OCI-LY7 (cell line): ENCODE measurements at regions not wholly inside any gene's neighbourhood (a gene's known extent, or its start where the extent isn't known, plus 50 kb on each side); places are given as distances from the start of the nearest gene placed in this dataset.

ENCODE experiments used
- BruUV-seq: library from RNA; stranded (reverse); fragments of 400-500 nt; replicated peaks from 2 replicates; lab custom pipeline; 2021; lab: Mats Ljungman, UMichigan
- CTCF ChIA-PET: fragments of 300-600 bp; sonication (Branson Sonifier 250); formaldehyde crosslinking; loops from one replicate; lab custom pipeline; 2022; ENCODE audit warnings: antibody characterized with exemption; ENCODE audit not compliant: unreplicated experiment; lab: Charles Lee
- POLR2A ChIA-PET: fragments of 300-600 bp; sonication (Branson Sonifier 250); formaldehyde crosslinking; loops from one replicate; lab custom pipeline; 2022; ENCODE audit warnings: antibody characterized with exemption; lab: Charles Lee
- DNase-seq: peaks from one replicate; pipeline ENCODE4 v3.0.0-alpha.2; 2015; ENCODE audit warnings: low spot score
- H2AFZ ChIP-seq: fragments of 200-600 bp; sonication (generic), shearing (Covaris generic); 2 replicates; pipeline ENCODE4 v1.6.1; 2014; ENCODE audit warnings: mild to moderate bottlenecking, antibody characterized with exemption, low read length, moderate library complexity
- H3K27ac ChIP-seq: fragments of 200-600 bp; sonication (generic); 2 replicates; pipeline ENCODE4 v1.5.1; 2014; ENCODE audit warnings: mixed run types, low read depth, mild to moderate bottlenecking, moderate library complexity, low read length, inconsistent platforms; ENCODE audit not compliant: poor library complexity, severe bottlenecking
- H3K36me3 ChIP-seq: fragments of 200-600 bp; sonication (generic); 2 replicates; pipeline ENCODE4 v1.6.1; 2014; ENCODE audit warnings: mild to moderate bottlenecking, antibody characterized with exemption, low read length, moderate library complexity, mixed read lengths; ENCODE audit not compliant: insufficient read depth
- H3K4me1 ChIP-seq: fragments of 200-600 bp; sonication (generic); 2 replicates; pipeline ENCODE4 v1.5.1; 2014; ENCODE audit warnings: mild to moderate bottlenecking, low read length; ENCODE audit not compliant: insufficient read depth, poor library complexity, severe bottlenecking
- H3K4me2 ChIP-seq: fragments of 200-600 bp; sonication (generic); 2 replicates; pipeline ENCODE4 v1.6.1; 2014; ENCODE audit warnings: mild to moderate bottlenecking, low read length
- H3K4me3 ChIP-seq: fragments of 200-600 bp; sonication (generic); 2 replicates; pipeline ENCODE4 v1.5.1; 2014; ENCODE audit warnings: mild to moderate bottlenecking, low read depth, low read length; ENCODE audit not compliant: poor library complexity, severe bottlenecking
- H3K79me2 ChIP-seq: fragments of 200-600 bp; sonication (generic); 2 replicates; pipeline ENCODE4 v1.6.1; 2016; ENCODE audit warnings: low read depth, mild to moderate bottlenecking, low read length, moderate library complexity, mixed read lengths; ENCODE audit not compliant: insufficient read depth
- H3K9me2 ChIP-seq: fragments of 200-600 bp; sonication (generic); 2 replicates; pipeline ENCODE4 v1.6.1; 2016; ENCODE audit warnings: mild to moderate bottlenecking, low read length, mixed read lengths; ENCODE audit not compliant: insufficient read depth
- H3K9me3 ChIP-seq: fragments of 200-600 bp; sonication (generic); 2 replicates; pipeline ENCODE4 v1.6.1; 2014; ENCODE audit warnings: mild to moderate bottlenecking, mixed run types, low read length, mixed read lengths
- H4K20me1 ChIP-seq: fragments of 200-600 bp; sonication (generic); 2 replicates; pipeline ENCODE4 v1.6.1; 2014; ENCODE audit warnings: mild to moderate bottlenecking, antibody characterized with exemption, low read length, moderate library complexity, mixed read lengths; ENCODE audit not compliant: insufficient read depth
- CTCF ChIP-seq: fragments of 200-600 bp; sonication (generic); conservative IDR thresholded peaks from 2 replicates; pipeline ENCODE4 v1.5.1; 2014; ENCODE audit warnings: mild to moderate bottlenecking, antibody characterized with exemption, low read length, moderate library complexity, mixed read lengths
- EZH2phosphoT487 ChIP-seq: fragments of 200-600 bp; sonication (generic); IDR thresholded peaks from 2 replicates; pipeline ENCODE4 v1.6.1; 2018; ENCODE audit warnings: low read depth, borderline replicate concordance, mild to moderate bottlenecking, mixed run types, antibody characterized with exemption, low read length, moderate library complexity, mixed read lengths
- intact Hi-C: fragments of 100-400 bp; cut with micrococcal nuclease; formaldehyde crosslinking; loops from one replicate; pipeline ENCODE4 v1.10.0; 2022; ENCODE audit not compliant: unreplicated experiment

DNA sequence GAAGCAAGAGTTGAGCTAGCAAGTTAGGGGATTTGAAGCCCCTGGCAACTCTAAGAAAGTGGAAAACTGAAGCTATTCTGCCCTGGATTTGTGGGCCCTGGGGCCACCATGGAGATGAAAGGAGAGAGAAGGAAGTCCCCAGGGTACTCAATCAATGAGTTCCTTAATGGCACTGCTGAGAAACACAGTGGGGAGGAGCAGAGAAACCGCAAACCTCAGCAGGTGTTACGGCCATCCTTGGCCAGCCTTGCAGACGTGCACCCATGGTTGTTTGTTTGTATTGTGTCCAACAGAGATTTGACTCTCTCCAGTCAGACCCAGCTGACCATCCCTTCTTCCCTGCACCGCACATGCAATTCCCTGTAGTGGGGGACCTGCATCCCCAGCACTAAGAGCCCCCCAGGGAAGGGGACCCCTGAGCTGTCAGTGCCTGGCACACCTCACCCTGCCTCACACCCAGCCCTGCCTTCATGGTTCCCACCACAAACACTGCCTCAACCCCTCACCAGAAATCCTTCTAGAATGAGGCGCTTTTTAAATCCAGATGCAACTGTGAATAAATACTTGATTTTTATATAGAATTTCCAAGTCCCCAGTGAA is 255.3 kb downstream of the SH3BP4 start:
- no peak overlapping the region for H3K27ac ChIP-seq
- H3K4me3 ChIP-seq = no peak overlapping the region
- no peak overlapping the region for H3K4me2 ChIP-seq
- intact Hi-C loops = no loop called here
- peak; percentile 42 for DNase-seq
- CTCF ChIA-PET = no interaction called here
- no TSS peak for BruUV-seq
- no peak overlapping the region for H2AFZ ChIP-seq
- POLR2A ChIA-PET = no interaction called here
- H3K4me1 ChIP-seq = no peaks in the 10 kb centered on the region
- H4K20me1 ChIP-seq = no peaks in the 10 kb centered on the region
- H3K79me2 ChIP-seq = no peaks in the 10 kb centered on the region
- no peaks in the 10 kb centered on the region for H3K9me3 ChIP-seq
- TF ChIP-seq CTCF = no peak
- no peak for TF ChIP-seq EZH2phosphoT487
- no peaks in the 10 kb centered on the region for H3K36me3 ChIP-seq
- H3K9me2 ChIP-seq = no peaks in the 10 kb centered on the region

GRCh38 chr2:235211056-235211455 is 259.2 kb downstream of the SH3BP4 start:
- Histone ChIP-seq H3K9me3 (no peaks in the 10 kb centered on the region), H3K79me2 (no peaks in the 10 kb centered on the region), H3K36me3 (no peaks in the 10 kb centered on the region), H3K9me2 (no peaks in the 10 kb centered on the region), H3K4me2 (no peak overlapping the region), H3K4me1 (no peaks in the 10 kb centered on the region), H3K27ac (no peak overlapping the region), H2AFZ (no peak overlapping the region), H4K20me1 (no peaks in the 10 kb centered on the region), H3K4me3 (no peak overlapping the region)
- POLR2A ChIA-PET = interaction anchor here (0.7 kb wide), 1 partner anchor 29 kb away, joined by 3 read pairs; no protein-coding TSS in a partner anchor
- no TSS peak for BruUV-seq
- intact Hi-C loops = no loop called here
- no peak for TF ChIP-seq CTCF
- no peak for DNase-seq
- CTCF ChIA-PET = no interaction called here

- H3K9me3 ChIP-seq = no peaks in the 10 kb centered on the region
- CTCF ChIA-PET = no interaction called here
- no peaks in the 10 kb centered on the region for H3K4me1 ChIP-seq
- no peaks in the 10 kb centered on the region for H3K9me2 ChIP-seq
- H3K79me2 ChIP-seq = no peaks in the 10 kb centered on the region
- DNase-seq = no peak
- POLR2A ChIA-PET = no interaction called here
- no peaks in the 10 kb centered on the region for H3K36me3 ChIP-seq
- BruUV-seq = no TSS peak
- H2AFZ ChIP-seq = no peak overlapping the region
- H4K20me1 ChIP-seq = no peaks in the 10 kb centered on the region
- H3K4me3 ChIP-seq = no peak overlapping the region
- TF ChIP-seq EZH2phosphoT487 = no peak
- no peak for TF ChIP-seq CTCF
- intact Hi-C loops = no loop called here
- no peak overlapping the region for H3K27ac ChIP-seq
- H3K4me2 ChIP-seq = no peak overlapping the region
Observed at GRCh38 chr2:235212501-235213158, 260.8 kb downstream of the SH3BP4 start.
